Glutamatergic neuron (in vitro differentiated cells): ENCODE measurements at regions not wholly inside any gene's neighbourhood (a gene's known extent, or its start where the extent isn't known, plus 50 kb on each side); places are given as distances from the start of the nearest gene placed in this dataset.

Experiments used
- DNase-seq: peaks from one replicate; pipeline ENCODE4 v3.0.0; 2022
- H3K27ac Mint-ChIP-seq: one replicate; pipeline ENCODE4 v1.8.0; 2020; ENCODE audit warnings: mild to moderate bottlenecking, mixed read lengths, inconsistent platforms; ENCODE audit not compliant: unreplicated experiment
- H3K27me3 Mint-ChIP-seq: one replicate; pipeline ENCODE4 v1.8.0; 2020; ENCODE audit warnings: mild to moderate bottlenecking, moderate library complexity, mixed read lengths, inconsistent platforms; ENCODE audit not compliant: unreplicated experiment
- H3K36me3 Mint-ChIP-seq: one replicate; pipeline ENCODE4 v1.8.0; 2020; ENCODE audit warnings: mild to moderate bottlenecking, mixed read lengths, inconsistent platforms; ENCODE audit not compliant: unreplicated experiment
- H3K4me1 Mint-ChIP-seq: one replicate; pipeline ENCODE4 v1.8.0; 2020; ENCODE audit warnings: mild to moderate bottlenecking, low read depth, mixed read lengths, inconsistent platforms; ENCODE audit not compliant: unreplicated experiment
- H3K4me3 Mint-ChIP-seq: one replicate; pipeline ENCODE4 v1.8.0; 2020; ENCODE audit warnings: mild to moderate bottlenecking, mixed read lengths, inconsistent platforms; ENCODE audit not compliant: unreplicated experiment
- H3K9me3 Mint-ChIP-seq: one replicate; pipeline ENCODE4 v1.8.0; 2020; ENCODE audit warnings: mild to moderate bottlenecking, moderate library complexity, mixed read lengths, inconsistent platforms; ENCODE audit not compliant: unreplicated experiment
- CTCF ChIP-seq: fragments of 200-600 bp; sonication (generic); IDR thresholded peaks from one replicate; pipeline ENCODE4 v1.5.0; 2021; ENCODE audit not compliant: partially characterized antibody, unreplicated experiment

DNA sequence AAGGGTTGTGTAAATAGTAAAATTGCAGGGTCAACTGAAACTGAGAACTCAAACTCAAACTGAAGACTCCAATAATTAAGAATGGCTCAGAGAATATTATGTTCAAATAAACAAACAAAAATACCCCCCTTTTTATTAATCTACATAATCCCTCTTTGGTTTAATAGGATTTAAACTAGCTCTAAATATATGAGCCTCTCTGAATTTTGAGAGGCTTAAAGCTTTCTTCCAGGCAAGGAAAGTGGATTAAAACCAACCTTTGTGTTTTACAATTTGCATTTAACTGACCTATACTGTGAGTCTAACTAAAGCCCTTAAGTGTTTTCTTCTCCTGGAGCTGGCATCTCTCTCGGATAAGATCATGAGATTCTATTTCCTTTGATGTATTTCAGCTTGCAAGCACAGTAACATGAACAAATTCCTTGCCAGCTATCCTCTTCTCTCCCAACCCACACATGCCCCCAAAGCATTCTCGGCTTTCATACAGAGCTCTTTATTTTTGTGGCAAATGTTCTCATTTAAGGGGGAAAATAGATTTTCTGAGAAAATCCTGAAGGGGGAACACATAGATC, 1310.8 kb upstream of the AGA start:
- no peak for TF ChIP-seq CTCF
- H3K9me3 Mint-ChIP-seq, result no peaks in the 10 kb centered on the region
- H3K4me1 Mint-ChIP-seq, result no peaks in the 10 kb centered on the region
- no peak overlapping the region for H3K4me3 Mint-ChIP-seq
- no peaks in the 10 kb centered on the region for H3K36me3 Mint-ChIP-seq
- no peak overlapping the region for H3K27ac Mint-ChIP-seq
- H3K27me3 Mint-ChIP-seq, result no peaks in the 10 kb centered on the region
- DNase-seq, result no peak

GRCh38 chr4:178778496-178778895, 1336.3 kb upstream of the AGA start:
- Mint-ChIP-seq H3K9me3 (no peaks in the 10 kb centered on the region), H3K36me3 (no peaks in the 10 kb centered on the region), H3K4me1 (no peaks in the 10 kb centered on the region), H3K27me3 (no peaks in the 10 kb centered on the region), H3K4me3 (no peak overlapping the region), H3K27ac (no peak overlapping the region)
- no peak for DNase-seq
- TF ChIP-seq CTCF, result no peak

- no peak for DNase-seq
- no peak overlapping the region for H3K4me3 Mint-ChIP-seq
- no peak overlapping the region for H3K27ac Mint-ChIP-seq
- H3K27me3 Mint-ChIP-seq, result no peaks in the 10 kb centered on the region
- H3K36me3 Mint-ChIP-seq, result no peaks in the 10 kb centered on the region
- no peak for TF ChIP-seq CTCF
- H3K9me3 Mint-ChIP-seq, result no peaks in the 10 kb centered on the region
- no peaks in the 10 kb centered on the region for H3K4me1 Mint-ChIP-seq
These were observed 1339.5 kb upstream of the AGA start for GRCh38 chr4:178781779-178782178.

DNA sequence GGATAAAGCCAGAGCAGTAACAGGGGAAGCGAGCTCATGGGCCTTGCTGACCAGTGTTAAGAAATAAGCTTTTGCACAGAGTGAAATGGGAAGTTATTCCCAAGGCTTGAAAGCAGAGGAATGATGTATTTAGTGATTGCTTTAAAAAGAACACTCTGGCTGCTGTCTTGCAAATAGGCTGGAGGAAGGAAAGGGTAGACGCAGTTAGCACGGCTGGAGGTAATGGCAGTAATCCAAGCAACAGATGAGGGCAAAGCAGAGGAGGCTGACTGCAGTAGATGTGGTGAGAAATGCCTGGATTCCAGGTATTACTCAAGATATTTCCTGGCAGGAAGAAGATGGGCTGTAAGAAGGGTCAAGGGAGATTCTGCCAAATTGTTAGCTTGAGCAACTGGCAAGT, 1342.3 kb upstream of the AGA start:
- Mint-ChIP-seq H3K27ac (no peak overlapping the region), H3K9me3 (no peaks in the 10 kb centered on the region), H3K27me3 (no peaks in the 10 kb centered on the region), H3K4me3 (no peak overlapping the region), H3K36me3 (no peaks in the 10 kb centered on the region), H3K4me1 (no peaks in the 10 kb centered on the region)
- no peak for TF ChIP-seq CTCF
- DNase-seq, result no peak

- TF ChIP-seq CTCF, result no peak
- no peaks in the 10 kb centered on the region for H3K27me3 Mint-ChIP-seq
- no peaks in the 10 kb centered on the region for H3K4me1 Mint-ChIP-seq
- H3K27ac Mint-ChIP-seq, result no peak overlapping the region
- no peaks in the 10 kb centered on the region for H3K36me3 Mint-ChIP-seq
- H3K9me3 Mint-ChIP-seq, result no peaks in the 10 kb centered on the region
- no peak overlapping the region for H3K4me3 Mint-ChIP-seq
- DNase-seq, result no peak
These were observed 1347.0 kb upstream of the AGA start for GRCh38 chr4:178789279-178789678.
